MV-4-11 (cell line): ENCODE measurements at regions not wholly inside any gene's neighbourhood (a gene's known extent, or its start where the extent isn't known, plus 50 kb on each side); places are given as distances from the start of the nearest gene placed in this dataset.

Experiments
- DNase-seq: peaks from one replicate; lab custom pipeline; 2025; lab: John Stamatoyannopoulos, UW

DNA sequence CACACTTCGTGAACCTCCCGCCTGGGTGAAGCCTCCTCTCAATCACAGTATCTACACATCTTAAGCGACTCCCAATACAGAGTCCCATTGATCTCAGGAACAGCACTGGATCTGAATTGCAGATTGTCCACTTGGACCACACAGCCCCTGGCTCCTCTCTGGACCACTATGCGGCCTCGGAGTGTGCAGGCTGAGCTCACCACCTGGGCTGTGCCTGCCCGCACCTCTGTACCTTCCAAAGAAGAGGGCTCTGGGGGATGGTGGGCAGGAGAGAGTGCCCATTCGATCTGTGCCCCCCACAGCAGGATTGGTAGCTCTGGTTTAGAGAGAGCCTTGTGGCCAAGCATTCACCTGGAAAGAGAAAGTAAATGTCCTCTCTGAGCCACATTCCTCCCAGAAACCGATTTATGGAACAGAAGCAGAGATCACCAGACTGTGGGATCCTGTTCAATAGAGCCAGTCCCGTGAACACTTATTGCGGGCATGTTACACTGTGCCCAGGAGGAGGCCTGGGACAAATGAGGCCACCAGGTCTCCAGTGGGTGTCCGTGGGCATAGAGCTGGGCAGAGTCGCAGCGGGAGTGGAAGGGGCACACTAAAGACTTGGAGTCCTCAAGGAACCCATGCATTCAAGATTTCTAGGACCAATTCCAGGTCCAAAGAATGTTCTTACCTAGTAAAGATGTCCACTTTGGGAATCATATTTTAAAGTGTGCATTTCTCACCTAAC, 141.6 kb upstream of the SOX1 start:
- no peak for DNase-seq

DNA sequence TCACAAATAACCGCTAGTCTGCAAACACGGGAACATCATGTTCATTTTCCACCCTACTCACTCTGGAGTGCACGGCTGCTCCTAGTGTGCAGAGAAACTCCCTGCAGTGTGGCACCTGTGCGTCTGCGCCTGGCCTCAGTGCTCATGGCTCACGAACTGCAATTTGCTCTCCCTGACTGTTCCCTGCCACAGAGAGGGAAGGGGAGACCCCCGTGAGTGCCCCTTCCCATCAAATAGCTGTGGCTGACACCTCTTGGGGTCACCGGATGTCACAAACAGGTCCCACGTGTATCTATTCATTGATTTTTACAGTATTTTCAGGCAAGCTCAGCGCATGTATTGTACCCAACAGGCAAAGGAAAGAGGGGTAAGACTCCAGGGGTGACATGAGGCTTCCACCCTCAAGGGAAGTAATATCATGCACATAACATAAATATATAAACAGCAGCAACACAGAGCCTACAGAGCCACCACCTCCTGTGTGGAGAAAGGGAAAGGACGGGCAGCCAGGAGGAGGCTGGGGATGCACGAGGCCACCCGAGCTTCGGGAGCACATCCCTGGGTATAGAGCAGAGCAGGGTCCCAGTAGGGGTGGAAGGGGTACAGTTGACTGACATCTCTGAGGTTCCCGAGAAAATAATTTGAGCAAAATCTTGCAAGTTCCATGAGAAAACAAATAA, 140.3 kb upstream of the SOX1 start:
- no peak for DNase-seq

DNA sequence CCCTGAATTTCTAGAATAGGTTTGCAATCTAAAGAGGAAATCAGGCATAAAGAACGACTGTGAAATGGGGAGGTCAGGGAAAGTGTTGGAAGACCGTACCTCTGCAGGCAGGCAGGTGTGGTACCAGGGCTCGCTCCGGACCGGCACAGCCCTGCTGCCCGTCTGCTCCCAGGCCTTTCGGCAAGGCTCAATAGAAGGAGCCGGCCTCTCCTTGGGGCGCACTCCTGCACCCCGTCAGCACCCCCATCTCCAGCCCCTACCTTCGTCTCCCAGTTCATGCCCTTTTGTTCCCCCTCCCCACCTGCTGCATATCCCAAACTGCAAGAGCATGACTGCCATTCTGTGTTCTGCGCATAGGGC, 139.8 kb upstream of the SOX1 start:
- no peak for DNase-seq

DNA sequence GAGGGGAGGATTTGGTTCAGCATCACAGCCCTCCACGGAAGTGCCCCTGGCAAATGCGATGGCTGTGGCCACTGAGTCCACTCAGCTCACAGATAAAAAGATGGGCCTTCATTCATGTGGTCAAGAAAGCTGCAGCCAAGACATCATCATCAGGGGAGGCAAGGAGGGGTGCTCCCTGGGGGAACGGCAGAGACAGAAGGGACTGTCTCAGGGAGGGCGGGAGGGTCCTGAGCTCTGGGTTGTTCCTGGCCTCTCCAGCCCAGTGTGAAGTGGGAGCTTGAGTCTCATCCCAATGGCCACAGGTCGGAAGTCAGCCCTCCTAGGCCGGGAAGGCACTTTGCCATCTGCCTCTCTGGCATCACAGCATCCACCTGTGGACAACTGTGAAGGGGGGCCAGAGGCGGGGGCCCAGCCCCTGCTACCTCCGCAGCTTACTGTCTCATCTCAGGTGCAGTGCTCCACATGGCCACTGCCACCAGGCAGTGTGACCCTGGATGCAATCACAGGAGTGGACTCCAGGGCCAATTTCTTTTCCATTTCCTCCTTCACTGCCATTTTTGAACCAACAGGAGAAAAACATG, 137.8 kb upstream of the SOX1 start:
- DNase-seq: no peak

DNA sequence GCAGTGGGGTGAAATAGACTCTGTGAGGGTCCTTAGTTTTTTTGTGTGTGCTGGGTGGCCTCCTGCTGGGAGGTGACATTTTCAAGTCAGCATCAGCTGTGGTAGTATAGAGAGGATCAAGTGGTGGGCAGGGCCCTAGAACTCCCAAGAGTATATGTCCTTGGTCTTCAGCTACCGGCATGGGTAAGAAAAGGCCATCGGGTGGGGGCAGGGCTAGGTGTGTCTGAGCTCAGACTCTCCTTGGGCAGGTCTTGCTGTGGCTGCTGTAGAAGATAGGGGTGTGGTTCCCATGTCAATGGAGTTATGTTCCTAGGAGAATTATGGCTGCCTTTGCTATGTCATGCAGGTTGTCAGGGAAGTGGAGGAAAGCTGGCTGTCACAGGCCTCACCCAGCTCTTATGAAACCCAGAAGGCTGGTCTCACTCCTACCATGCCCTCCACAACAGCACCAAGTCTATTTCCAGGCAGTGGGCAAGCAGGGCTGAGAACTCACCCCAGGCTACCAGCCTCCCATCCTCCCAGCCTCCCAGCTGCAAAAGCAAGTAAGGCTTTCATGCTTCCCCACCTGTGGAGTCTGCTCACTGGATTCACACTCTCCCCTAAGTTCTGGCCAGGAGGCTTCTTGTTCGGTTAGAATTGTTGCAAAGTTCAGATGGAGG, 130.6 kb upstream of the SOX1 start:
- DNase-seq: no peak

DNA sequence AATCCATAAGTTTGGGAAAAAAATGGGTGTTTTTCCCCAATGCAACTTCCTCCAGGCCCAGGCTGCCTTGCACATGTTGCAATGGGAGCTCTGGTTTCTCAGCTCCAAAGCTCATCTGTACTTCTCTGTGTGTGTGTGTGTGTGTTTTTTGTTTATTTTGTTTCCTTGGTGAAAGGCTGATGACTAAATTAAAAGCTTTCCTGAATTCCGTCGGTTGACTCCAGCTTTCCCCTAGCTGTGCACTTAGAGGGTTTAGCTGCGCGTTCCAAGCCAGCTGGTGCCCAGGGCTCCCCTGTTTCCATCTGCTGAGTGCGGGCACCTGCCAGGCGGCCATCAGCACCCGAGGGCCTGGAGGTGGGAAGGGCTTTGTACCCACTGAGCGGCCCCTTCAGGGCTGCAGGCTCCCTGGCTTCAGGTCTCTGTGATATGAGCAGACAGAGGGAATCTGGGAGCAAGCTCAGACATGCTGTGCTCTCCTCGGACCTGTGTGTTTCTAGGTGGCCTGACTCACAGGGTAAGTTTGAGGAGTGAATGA, 129.1 kb upstream of the SOX1 start:
- no peak for DNase-seq

DNA sequence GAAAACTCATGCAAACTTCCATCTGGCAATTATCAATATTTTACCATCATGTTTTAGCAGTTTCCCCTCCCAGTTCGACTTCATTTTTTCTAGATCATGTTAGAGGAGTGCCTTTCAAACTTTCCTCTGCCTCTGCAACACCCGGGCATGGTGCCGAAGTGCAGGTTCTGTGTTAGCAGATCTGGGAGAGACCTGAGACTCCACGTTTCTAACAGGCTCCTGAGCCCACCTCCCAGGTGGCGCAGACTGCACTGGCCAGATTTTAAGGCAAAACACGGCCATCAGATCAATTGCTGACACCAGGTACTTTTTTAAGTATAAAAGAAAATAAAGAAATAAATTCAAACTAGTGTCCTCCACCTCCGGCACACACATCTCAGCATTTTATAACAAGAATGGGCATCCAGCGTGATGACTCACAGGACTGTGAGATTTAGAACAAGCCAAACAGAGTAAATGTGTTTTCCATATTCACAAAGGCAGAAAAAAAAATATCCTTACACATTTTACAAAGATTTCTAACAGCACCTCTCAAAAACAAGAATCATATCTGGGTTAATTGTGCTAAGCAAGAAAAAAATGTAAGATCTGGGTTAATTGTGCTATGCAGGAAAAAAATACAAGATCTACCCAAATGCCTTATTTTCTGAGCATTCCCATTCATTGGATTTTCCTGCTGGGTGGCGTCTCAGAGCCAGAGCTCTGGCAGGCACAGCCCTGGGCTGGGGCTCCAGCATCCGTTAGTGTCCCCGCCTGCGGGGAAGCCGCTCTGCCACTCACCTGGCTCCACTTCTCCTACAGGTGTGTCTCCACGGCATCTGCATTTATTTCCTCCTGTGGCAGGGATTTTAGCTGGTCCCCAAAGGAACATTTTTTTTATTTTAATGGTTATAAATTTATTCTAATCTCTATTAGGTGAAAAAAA, 127.9 kb upstream of the SOX1 start:
- DNase-seq: no peak

DNA sequence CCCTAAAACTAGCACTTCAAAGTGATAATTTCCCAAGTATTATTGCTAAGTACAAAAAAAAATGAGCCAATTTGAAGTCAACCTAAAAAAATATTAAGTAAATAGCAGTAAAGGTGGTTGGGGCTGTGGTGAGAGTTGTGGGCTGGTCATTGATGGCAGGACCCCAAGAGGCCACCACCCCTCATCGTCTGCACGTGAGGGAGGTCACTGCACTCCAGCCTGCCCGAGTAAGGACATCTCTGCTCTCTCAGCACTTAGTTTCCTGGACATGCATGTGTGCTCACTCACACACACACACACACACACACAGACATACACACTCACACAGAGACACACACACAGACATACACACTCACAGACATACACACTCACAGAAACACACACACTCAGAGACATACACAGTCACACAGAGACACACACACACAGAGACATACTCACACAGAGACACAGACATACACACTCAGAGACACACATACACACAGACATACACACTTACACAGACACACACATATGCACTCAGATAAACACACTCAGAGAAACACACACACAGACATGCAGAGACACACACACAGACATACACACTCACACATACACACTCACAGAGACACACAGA, 127.2 kb upstream of the SOX1 start:
- DNase-seq: no peak

DNA sequence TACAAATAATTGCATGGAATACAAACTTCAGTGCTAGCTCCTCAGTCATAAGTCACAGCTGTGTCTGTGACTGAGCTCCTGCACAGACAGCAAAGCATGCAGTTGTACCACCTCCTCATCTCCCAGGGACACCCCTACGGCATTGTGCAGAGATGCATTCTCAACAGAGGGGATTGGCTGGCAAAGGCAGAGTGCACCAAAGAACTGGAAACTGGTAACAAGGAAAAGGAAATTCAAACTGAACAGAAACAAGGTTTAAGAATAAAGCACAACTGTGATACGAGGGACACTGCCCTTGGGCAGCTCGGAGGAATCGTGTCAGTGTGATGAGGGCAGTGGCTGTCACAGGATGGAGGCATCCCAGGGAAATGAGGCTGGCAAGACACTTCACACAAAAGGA, 126.1 kb upstream of the SOX1 start:
- DNase-seq: no peak

DNA sequence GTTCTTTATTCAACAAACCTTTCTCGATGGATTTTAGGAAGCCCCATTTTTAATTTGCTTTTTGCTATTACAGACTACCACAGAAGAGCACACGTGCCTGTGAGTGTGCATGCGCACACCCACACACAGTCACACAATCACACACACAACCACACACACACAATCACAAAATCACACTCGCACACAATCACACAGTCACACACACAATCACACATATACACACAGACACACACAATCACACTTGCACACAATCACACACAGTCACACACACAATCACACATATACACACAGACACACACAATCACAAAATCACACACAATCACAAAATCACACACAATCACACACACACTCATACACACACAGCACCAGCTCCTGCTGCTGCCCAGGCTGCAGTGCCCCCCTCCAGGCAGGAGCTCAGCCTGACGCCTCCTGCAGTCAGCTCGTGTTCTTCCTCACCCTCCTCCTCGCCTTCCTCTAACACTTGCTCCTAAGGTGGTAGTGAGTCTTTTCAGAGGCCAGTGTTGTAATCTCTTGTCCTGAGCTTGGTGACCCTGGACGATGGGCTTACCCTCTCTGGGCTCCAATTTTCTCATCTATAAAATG, 125.0 kb upstream of the SOX1 start:
- no peak for DNase-seq

DNA sequence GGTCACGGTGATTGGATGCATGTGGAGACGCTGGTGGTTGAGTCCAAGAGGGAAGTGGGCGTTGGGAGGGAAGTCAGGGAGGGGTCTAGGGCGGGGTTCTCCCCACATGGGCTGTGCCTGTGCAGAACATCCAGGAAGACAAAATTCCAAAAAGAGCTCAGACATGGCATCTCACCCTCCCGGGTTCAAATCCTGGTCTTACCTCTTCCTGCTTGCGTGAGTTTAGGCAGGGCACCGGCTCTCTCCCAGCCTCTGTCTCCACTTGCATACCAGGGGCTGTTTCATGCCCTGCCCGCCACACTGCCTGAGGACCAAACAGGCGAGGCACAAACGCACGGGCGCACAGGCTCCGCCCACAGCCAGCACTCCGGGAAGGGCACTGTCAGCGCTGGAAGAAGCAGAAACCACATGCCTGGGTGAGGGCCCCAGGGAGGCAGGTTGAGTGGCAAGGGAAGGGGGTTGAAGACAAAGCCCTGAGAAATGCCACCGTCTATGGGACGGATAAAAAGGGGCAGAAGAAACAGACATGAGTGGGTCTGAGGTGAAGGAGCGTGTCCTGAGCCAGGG, 123.6 kb upstream of the SOX1 start:
- no peak for DNase-seq

DNA sequence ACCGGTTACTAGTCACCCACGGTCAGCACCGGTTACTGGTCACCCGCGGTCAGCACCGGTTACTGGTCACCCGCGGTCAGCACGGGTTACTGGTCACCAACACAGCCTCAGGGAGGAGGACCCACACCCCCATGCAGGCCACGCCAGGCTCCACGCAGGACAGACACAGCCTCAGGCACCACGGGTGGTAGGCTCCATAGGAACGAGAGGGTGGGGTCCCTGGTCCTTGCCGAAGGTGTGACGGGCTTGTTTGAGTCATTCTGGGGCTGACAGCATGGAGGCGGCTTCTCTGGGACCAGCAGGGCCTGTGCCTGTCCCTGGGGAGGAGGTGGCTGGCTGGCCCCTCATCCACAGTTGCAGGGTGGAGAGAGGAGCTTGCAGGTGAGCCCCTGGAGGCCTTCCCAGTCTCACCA, 122.8 kb upstream of the SOX1 start:
- DNase-seq: no peak

DNA sequence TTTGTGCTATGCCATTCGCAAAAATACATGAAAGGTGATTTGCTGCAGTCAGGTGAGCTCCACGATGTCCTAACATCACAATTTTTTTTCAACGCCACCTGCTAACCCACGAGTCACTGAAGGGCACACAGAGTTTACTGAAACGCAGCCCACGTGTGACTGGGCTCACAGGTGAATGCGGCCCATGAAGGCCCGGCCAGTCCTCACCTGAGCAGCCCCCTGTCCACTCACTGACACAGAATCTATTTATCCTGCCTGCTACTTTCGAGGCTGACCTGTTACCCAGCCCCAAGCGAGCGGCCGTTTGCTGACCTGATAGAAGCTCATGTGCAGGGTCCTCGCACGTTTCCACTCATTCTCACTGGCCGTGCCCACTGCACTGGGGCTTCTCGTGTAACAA, 121.9 kb upstream of the SOX1 start:
- DNase-seq: no peak

DNA sequence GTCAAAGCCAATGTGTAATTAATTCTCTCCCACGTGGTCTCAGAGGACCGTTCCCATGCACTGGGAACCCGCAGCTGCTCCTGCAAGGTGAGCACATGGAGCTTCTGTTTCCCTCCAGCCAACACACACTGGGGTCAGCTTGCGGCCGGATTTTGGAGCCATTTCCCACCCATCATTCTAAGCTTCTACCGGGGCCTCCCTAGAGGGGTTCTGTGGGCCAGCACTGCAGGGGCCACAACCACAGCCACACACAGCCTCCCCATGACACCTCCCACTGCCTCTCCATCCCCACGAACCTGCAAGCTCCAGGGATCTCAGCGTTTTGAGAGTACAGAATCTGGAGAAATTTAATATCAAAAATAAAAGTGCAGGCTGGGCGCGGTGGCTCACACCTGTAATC, 120.7 kb upstream of the SOX1 start:
- no peak for DNase-seq

DNA sequence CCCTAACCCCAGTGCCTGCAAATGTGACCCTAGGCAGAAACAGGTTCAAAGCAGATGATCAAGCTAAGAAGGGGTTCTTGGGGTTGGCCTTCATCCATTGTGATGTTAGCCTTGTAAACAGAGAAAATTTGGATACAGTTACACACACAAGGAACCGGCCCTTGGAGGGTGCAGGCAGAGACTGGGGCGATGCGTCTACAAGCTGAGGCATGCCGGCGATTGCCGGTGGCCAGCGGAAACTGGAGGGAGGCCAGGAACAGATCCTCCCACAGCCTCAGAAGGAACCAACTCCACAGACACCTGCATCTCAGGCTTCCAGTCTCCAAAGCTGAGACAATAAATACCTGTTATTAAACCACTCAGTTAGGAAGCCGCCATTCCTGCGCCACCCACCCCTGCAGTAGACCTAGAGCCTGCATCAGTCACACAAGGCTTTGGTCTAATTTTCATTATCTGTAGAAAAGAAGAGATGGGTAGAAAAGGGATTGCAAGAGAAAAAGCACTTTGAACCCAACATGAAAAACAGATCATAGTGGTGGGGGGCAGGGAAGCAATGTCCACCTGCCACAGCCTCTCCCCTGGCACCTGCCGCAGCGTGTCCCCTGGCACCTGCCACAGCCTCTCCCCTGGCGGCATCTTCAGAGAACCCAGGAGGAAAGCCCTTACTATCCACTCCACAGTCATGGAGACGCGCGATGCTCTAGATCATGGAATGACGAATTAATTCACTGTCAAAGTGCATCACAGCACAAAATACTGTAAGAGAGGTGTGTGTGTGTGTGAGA, 119.7 kb upstream of the SOX1 start:
- no peak for DNase-seq

DNA sequence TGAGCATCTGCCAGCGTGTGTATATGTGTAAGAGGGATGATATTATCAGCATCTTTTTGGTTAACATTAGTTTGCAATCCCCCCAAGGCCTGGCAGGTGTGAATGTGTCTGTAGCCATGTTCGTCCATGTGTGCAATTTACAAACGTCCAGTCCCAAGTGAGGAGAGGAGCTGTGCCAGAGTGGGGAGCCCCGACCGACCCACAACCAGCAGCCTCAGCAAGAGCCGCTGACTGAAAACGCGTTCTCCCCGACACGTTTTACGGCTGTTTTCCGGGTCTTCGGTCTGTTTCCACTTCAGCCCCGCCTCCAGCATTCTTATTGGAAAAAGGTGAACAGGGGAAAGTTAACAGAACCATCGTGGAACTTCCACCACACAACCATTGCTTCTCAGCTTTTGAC, 119.1 kb upstream of the SOX1 start:
- DNase-seq: no peak

DNA sequence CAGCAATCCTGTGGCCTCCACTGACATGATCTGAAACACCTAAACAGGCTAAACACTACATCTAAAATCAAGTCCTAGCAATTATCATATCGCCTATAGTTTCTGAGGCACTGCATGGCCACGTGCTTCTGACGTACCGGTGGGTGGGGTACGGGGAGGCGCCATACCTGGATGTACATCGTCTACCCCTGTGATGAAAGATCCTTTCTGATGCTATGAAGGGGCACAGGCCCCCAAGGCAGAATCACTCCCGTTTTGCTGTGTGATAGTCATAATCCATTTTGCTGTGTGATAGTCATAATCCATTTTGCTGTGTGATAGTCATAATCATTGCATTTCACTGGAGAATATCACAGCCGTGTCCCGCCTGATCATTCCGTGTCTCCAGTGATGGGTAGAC, 118.7 kb upstream of the SOX1 start:
- no peak for DNase-seq

DNA sequence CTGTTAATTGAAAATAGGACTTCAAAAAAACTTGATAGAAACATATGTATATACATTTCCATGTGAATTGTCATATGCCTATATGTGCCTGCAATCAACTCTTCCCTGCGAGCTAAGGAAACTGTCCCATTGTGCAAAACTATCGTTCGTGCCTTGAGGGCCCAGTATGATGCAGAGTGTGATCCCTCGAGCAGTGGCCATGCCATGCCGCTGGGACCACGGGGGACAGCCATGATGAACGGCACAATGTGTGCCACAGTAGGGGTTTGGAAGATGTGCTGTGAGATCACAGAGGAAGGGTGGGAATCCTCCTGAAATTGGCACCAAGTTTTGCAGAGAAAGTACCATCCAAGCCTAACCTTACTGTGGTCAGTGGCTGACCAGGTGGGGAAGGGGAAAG, 118.1 kb upstream of the SOX1 start:
- no peak for DNase-seq

DNA sequence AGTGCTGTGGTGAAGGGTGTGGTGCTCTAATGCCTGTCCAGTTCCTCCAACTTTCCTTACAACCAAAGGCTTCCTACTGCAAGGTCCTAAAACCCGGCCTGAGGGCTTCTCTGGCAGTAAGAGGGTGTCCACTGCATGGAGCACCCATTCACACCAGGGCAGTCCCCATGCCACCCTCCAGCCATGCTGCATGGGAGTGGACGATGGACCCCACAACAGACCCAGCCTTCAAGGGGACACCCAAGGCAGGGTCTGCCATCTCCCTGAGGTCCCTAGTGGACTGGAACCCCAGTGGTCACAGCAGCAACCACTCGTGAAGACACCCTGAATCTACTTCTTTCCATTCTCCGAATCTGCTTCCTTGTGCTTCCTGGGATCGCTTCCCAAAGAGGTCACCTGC, 117.6 kb upstream of the SOX1 start:
- DNase-seq: no peak

DNA sequence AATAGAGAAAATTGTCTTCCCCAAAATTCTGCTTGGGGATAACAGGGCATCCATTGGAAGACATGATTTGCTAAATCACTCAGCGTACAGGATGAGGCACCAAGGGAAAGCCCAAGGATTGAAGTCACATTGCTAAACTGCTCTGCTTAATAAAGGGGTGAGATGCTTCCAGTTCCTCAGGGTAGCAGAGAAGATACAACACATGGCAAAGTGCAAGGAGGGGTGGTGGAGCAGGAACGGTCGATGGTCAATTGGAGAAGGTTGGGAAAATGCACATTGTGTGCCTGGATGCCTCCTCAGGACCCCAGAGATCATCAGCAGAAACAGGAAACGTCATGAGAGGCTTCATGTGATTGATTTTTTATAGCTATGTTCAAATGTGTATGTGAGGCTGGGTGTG, 116.3 kb upstream of the SOX1 start:
- no peak for DNase-seq
